SU-DHL-6 (cell line): ENCODE measurements at regions not wholly inside any gene's neighbourhood (a gene's known extent, or its start where the extent isn't known, plus 50 kb on each side); places are given as distances from the start of the nearest gene placed in this dataset.

Experiments
- CTCF ChIP-seq: fragments of 200-600 bp; sonication (generic); IDR thresholded peaks from one replicate; pipeline ENCODE4 v1.5.1; 2017; ENCODE audit warnings: antibody characterized with exemption, mild to moderate bottlenecking, low read length, moderate library complexity; ENCODE audit not compliant: insufficient read depth, poor library complexity, severe bottlenecking
- EZH2phosphoT487 ChIP-seq: fragments of 200-600 bp; sonication (generic), shearing (Covaris generic); conservative IDR thresholded peaks from 2 replicates; pipeline ENCODE4 v1.6.1; 2018; ENCODE audit warnings: mild to moderate bottlenecking, antibody characterized with exemption, low read length, moderate library complexity, mixed read lengths

GRCh38 chr1:86226204-86226603 is 69.6 kb upstream of the COL24A1 start:
- TF ChIP-seq CTCF: no peak
- no peak for TF ChIP-seq EZH2phosphoT487
